ENCODE measurements at regions not wholly inside any gene's neighbourhood (a gene's known extent, or its start where the extent isn't known, plus 50 kb on each side); places are given as distances from the start of the nearest gene placed in this dataset.

GRCh38 chr1:172912765-172913260 lies 137.9 kb downstream of the TNFSF18 start:
- H3K4me3 ChIP-seq (ENCODE audit: low read depth, low read length), result no peak overlapping the region
- FAIRE-seq (no peak), DNase-seq (ENCODE audit: low read depth) (no peak)

GRCh38 chr1:172914501-172915144 lies 136.1 kb downstream of the TNFSF18 start:
- Histone ChIP-seq H3K27me3 (ENCODE audit: control insufficient read depth, insufficient read depth, low read length) (no peaks in the 10 kb centered on the region), H3K4me3 (ENCODE audit: low read depth, low read length) (no peak overlapping the region), H3K36me3 (ENCODE audit: control insufficient read depth, insufficient read depth, low read length) (no peaks in the 10 kb centered on the region)
- no peak for TF ChIP-seq CTCF (IDR thresholded peaks at IDR 0.05; ENCODE audit: insufficient read depth, low read length, severe bottlenecking)
- DNase-seq (ENCODE audit: low read depth), result no peak
- no peak for FAIRE-seq

More at GRCh38 chr1:172912765-172913260, 137.9 kb downstream of the TNFSF18 start:
- H3K27me3 ChIP-seq (ENCODE audit: control insufficient read depth, insufficient read depth, low read length), result no peaks in the 10 kb centered on the region
- no peaks in the 10 kb centered on the region for H3K36me3 ChIP-seq (ENCODE audit: control insufficient read depth, insufficient read depth, low read length)
- no peak for TF ChIP-seq CTCF (IDR thresholded peaks at IDR 0.05; ENCODE audit: insufficient read depth, low read length, severe bottlenecking)

- no peak for FAIRE-seq
- no peaks in the 10 kb centered on the region for H3K36me3 ChIP-seq (ENCODE audit: control insufficient read depth, insufficient read depth, low read length)
- H3K4me3 ChIP-seq (ENCODE audit: low read depth, low read length), result no peak overlapping the region
- no peak for TF ChIP-seq CTCF (IDR thresholded peaks at IDR 0.05; ENCODE audit: insufficient read depth, low read length, severe bottlenecking)
- no peak for DNase-seq (ENCODE audit: low read depth)
- H3K27me3 ChIP-seq (ENCODE audit: control insufficient read depth, insufficient read depth, low read length), result no peaks in the 10 kb centered on the region
Observed at GRCh38 chr1:172915271-172915670, 135.5 kb downstream of the TNFSF18 start.

GRCh38 chr1:172916116-172916515 lies 134.6 kb downstream of the TNFSF18 start:
- DNase-seq (ENCODE audit: low read depth) (no peak), FAIRE-seq (no peak)
- Histone ChIP-seq H3K4me3 (ENCODE audit: low read depth, low read length) (no peak overlapping the region), H3K36me3 (ENCODE audit: control insufficient read depth, insufficient read depth, low read length) (no peaks in the 10 kb centered on the region), H3K27me3 (ENCODE audit: control insufficient read depth, insufficient read depth, low read length) (no peaks in the 10 kb centered on the region)
- TF ChIP-seq CTCF (IDR thresholded peaks at IDR 0.05; ENCODE audit: insufficient read depth, low read length, severe bottlenecking), result no peak

GRCh38 chr1:172917972-172918371 lies 132.8 kb downstream of the TNFSF18 start:
- Histone ChIP-seq H3K4me3 (ENCODE audit: low read depth, low read length) (no peak overlapping the region), H3K36me3 (ENCODE audit: control insufficient read depth, insufficient read depth, low read length) (no peaks in the 10 kb centered on the region), H3K27me3 (ENCODE audit: control insufficient read depth, insufficient read depth, low read length) (no peaks in the 10 kb centered on the region)
- peak; percentile 98 for DNase-seq (ENCODE audit: low read depth)
- no peak for FAIRE-seq
- TF ChIP-seq CTCF (IDR thresholded peaks at IDR 0.05; ENCODE audit: insufficient read depth, low read length, severe bottlenecking), result no peak

- DNase-seq (ENCODE audit: low read depth) (no peak), FAIRE-seq (no peak)
- no peaks in the 10 kb centered on the region for H3K36me3 ChIP-seq (ENCODE audit: control insufficient read depth, insufficient read depth, low read length)
- no peaks in the 10 kb centered on the region for H3K27me3 ChIP-seq (ENCODE audit: control insufficient read depth, insufficient read depth, low read length)
- TF ChIP-seq CTCF (IDR thresholded peaks at IDR 0.05; ENCODE audit: insufficient read depth, low read length, severe bottlenecking), result no peak
- H3K4me3 ChIP-seq (ENCODE audit: low read depth, low read length), result no peak overlapping the region
Observed at GRCh38 chr1:172918478-172918877, 132.3 kb downstream of the TNFSF18 start.

Measured in bronchial epithelial cell (primary cell).